ELF-1 (cell line): ENCODE measurements at regions not wholly inside any gene's neighbourhood (a gene's known extent, or its start where the extent isn't known, plus 50 kb on each side); places are given as distances from the start of the nearest gene placed in this dataset.
"Not testable (repeated sequence)": the region's sequence is repeated elsewhere in the genome, so short reads cannot be mapped to it uniquely, and the experiment has no call there.

Experiments used
- DNase-seq: peaks from one replicate; pipeline ENCODE4 v3.0.0-alpha.2; 2016; ENCODE audit warnings: low read depth, low spot score

DNA sequence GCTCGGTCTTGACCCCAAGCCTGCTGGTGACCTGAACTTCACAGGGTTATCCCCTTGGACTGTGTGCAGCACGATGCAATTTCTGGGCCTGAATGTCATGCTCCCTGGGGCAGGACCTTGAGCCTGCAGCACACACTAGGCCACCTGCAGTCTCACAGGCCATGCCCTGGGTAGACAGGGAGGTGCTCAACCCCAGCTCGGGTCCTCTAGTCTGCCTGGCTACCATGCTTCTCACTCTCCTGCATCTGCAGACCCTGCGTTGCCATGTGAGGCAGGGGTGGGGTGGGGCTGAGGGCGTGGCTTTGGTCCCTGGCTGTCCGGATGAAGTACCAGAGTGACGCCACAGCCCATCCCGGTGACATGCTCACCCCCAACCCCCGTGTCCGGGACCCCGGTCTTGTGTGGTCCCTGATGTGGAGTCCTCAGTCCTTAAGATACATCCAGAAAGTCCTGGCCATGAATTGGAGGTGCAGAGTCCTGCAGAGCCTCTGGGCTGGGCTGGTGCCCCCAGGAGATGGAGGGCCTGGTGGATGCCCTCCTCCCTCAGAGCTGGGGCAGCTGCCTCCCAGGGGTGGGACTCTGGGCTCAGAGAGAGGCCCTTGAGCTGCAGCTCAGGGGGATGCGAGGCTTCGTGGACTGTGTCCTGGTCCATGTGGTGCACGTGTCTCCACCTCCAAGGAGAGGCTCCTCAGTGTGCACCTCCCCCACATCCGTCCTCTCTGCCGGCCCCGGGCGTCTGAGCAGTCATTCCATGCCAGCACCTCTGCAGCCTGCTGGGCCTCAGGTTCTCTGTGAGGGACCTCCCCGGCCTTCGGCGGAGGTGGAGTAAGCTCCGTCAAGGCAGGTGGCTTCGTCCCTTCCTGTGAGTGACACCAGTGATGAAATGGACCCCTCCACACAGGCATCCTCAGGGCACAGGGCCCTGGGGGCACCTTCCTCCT lies 402.1 kb downstream of the TMEM121 start:
- not testable (repeated sequence) for DNase-seq

DNA sequence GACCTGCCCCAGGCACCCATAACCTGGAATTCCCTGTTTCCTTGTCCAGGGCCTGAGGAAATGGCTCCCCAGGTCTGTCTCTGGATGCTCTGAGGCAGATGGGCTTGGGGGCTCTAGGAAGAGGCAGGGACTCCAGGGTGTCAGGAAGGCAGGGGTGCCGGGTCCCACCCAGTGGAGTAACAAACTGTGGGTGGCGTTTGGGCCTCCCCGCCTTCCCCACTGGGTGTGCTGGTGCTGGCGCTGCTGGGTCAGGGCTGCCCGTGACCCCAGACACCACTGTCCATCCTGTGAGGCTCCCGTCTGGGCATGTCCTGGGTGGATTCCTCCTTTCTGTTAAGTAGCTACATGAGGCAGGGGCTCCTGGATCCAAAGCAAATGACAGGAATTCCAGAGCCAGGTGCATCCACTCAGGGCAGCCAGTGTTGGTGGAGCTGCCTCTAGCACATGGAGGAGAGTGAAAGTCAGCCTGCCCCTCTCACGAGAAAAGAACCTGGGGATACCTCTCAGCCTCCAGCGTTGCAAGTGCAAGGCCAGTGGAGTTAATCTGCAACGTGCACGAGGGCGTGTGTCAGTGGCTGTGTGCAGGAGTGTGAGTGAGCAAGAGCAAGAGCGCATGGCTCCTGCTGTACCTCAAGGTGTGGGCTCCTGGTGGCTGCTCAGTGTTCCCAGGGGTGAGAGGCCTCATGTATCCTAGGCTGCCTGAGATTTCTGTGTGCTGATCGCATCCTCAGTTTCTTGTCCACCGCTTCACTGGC lies 403.1 kb downstream of the TMEM121 start:
- DNase-seq = no peak

DNA sequence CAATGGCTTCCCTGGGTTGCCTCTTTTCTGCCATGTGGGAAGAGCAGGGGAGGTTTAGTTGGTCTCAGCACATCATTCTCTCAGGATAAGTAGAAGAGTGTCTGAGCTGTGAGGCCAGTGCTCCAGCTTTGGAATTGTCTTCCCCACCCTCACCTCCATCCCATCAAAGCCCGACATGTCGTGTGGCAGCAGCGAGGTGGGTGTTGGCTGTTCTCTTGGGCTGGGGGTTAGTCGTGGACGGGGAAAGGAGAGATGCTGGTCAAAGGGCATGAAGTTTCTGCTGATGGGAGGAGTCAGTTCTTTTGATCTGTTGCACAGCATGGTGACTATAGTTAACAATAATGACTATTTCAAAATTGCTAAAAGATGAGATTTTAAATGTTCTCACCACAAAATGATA lies 404.2 kb downstream of the TMEM121 start:
- DNase-seq = no peak

DNA sequence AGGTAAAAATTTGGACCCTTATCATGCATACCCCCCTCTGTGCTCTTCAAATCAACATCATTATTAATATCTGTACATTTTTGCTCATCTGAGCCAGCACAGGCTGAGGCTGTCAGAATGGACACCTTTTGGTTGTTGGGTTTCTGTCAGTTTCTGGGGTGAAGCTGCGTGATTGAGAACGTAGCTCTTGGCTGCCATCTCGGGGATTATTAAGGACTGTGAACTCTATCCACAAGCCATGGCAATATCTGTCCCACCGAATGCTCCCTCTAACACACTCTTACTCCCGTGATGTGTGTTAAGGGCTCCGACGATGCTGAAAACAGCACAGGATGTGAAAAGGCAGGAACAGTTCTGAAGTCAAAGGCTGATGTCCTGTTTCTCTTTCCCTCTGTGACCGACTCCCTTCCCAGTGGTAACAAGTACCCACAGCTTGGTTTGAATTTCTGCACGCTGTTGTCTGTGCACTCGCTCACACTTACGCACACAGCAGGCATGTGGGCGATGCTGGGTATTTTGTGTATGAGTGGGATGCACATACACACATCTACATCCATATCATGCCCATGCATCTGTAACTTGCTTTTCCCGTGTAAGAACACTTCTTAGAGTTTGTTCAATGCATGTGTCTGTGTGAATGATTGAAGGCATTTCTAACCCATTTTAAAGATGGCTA lies 405.6 kb downstream of the TMEM121 start:
- DNase-seq = no peak

DNA sequence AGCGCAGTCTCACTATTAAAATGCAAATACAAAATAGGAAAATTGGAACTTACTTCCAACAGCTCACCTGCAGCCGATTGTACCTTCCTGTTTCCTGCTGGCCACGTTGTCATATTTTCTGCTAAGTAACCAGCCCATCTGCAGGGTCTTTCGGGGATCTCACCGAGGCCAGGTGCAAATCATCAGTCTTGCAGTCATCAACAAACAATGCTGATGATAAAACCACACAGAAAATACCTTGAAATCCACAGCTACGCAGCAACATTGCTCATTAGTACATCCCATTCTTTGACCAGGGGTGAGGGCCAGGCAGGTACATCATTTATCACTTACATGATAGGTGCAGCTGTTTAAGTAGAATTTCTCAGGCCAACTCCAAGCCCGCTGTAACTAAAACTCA lies 406.9 kb downstream of the TMEM121 start:
- no peak for DNase-seq

DNA sequence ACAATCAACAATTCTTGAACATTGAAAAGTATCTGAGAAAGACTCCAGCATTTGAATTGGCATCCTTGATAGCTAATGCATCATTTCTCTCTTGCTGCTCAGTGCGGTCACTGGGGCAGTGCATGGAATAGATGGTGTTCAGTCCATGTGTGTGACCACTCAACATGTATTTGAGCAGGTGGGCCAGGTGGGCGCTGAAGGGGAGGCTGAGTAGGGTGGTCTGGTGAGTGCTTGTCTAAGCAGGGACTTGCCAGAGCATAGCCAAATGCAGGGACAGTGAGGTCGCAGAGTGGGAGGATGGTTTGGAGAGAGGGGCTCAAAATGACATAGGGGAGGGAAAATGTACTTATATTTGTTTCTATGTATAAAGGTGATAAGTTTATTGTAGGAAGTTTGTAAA lies 409.0 kb downstream of the TMEM121 start:
- DNase-seq = no peak

DNA sequence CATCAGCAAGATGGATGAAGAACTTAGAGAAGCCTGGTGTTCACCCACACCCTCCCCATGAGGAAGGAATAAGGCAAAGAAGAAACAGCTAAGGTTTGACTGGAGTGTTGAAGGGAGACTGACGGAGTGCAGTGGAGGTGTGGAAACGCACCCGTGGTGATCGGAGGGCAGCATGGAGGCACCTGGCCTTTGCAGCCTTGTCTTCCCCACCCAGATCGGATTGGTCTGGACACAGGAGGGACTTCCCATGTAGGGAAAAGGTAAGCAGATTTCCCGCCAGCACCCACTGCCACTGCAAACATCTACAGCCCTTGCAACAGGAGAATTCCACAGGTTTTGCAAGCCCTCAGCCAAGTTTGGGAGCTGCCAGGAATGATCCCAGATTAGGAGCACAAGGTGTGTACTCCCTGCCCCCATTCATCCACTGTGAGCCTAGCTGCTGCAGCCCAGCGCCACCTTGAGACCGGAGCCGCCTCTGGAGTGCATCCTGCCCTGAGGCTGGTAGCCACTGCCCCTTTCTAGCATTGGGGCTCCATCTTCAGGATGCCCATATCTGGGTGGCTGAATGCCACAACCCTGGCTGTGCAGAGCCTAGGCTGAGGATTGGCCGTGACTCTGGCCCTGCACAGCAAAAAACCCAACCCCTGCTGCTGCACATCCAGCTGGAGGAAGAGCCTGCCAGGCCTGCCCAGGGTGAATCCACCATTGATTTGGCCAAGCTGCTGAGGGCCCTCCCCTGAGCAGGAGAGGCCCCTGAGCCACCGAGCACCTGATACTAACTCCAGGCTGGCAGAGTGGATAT lies 411.1 kb downstream of the TMEM121 start:
- peak; percentile 59 for DNase-seq

DNA sequence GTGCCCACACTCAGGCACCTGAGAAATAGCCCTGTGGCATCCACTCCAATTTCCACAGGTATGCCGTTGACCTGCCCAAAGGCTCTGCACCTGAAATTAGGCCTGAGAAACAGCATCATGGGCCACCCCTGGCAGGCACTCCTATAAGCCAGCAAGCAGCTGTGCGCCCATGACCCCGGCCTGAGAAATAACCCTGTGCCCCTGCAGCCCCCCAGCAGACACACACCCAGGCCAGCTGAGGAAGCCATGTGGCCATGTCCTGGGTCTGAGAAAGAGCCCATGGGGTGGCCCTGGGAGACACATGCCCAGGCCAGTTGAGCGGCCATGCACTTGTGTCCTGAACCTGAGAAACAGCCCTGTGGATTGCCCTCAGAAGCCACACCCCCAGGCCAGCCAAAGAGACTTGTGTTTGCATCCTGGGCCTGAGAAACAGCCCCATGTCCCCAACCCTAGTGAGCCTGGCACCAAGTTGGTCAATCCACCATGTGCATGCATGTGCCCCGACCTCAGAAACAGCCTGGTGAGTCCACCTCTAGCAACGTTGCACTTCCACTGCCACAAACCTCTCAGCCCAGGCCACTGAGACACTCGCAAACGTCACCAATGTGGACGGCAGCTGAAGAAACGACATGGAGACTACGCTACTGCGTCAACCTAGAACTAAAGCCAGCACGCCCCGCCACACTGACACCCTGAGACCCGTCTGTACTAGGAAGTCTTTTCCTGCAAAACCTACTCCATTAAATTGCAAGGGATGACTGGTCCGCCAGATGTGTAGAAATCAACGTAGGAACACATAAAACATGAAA lies 411.9 kb downstream of the TMEM121 start:
- DNase-seq = no peak

DNA sequence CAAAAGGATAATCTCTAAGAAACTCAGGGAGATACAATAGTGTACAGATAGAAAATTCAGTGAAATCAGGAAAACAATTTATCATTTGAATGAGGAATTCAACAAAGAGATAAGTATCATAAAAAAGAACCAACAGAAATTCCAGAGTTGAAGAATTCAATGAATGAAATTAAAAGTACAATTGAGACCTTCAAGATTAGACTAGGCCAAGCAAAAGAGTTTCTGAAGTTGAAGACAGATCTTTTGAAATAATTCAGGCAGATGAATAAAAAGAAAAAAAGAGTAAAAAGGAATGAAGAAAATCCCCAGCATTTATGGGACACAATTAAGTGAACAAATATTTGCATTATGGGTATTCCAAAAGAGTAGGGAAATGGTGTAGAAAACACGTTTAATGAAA lies 412.6 kb downstream of the TMEM121 start:
- no peak for DNase-seq

DNA sequence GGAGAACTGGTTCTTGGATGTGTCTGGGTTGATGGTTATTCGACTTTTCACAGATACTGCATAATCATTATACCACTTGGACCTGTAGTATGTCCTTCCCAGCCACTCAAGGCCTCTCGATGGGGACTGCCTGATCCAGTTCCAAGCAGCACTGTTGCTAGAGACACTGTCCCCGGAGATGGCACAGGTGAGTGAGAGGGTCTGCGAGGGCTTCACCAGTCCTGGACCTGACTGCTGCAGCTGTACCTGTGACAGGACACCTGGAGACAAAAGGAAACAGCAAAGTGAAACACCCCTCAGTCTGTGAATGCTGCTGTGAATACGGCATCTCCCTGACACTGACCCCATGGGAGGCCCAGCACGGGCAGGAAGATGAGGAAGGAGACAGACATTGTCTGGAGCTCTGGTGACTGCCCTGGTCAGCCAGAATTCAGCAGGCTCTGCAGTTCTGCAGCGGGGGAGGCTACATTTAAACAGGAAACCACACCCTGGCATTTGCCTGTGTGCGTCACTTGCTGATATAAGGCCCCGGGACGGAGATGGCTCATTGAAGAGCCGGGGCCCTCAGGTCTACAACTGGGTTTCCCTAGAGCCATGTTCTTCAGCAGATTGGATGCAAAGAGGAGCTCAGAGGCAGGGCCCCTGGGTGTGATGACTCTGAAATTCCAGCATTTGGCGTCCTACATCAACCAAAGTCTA lies 413.6 kb downstream of the TMEM121 start:
- DNase-seq = no peak

DNA sequence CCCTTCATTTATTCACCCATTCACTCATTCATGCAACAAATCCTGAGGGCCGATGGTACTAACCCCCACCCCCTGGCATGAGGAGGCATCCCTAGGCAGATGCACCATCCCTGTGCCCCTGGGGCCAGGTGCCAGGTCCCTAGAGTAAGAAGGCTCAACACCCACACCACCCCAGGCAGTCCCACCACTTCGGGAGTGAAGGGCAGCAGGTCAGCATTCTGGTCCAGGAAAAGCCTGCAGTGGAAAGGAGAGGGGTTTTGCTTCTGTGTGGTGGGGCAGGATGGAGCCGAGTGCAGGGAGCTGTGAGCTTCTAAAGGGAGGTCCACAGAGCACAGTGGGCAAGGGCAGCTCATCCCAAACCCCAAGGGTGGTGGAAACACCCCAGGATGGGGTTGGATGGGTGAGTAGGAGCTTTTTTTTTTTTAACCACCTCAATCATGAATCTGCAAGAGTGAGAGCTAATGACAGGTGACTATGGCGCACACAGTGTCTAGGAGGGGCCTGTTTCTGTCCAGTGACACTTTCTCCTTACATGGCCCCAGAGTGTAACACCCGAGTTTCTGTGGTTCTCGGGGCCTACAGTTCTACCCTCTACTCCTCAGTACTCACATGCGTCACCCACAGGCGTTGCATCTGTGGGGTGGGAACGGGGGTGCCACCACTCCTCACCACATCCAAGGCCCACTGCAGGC lies 414.3 kb downstream of the TMEM121 start:
- DNase-seq = no peak

DNA sequence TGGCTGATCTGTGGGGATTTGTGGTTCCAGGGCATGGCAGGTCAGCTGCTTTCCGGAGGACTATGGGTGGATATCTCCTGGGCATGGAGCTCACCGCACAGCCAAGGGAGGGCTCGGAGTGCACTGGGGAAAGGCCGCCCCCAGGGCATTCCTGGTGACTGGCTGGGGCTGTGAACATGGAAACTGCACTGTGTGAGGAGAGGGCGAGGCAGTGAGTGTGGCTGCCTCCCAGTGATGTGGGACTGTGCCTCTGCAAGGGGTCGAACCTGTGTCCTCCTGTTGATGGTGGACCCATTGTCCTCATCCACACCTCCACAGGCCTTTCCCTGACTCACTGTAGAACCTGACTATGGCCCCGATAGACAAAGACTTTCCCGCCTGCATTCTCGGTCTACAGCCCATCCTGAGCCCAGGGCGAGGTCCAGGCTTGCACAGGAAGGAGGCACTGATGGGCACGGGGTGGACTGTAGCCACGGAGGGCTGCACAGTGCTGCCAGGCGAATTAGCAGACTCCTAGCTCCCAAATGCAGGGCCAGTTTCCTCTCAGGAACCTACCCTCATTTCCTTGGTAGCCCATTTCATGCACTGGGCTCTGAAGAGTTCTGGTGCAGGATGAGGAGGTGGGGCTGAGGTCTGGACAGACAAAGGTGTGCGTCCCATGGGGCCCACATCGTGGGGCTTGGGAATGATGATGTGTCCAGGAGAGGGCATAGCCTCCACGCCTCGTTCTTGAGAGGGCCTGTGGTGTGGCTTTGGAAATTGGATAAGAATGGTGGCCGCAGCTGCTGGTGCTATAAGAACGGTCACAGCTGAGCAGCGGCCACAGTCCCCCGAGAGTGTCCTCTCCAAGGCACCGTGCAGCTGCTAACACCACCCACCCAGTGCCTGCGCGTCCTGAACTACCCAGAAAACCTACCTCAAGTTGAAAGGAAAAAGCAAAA lies 415.1 kb downstream of the TMEM121 start:
- no peak for DNase-seq

DNA sequence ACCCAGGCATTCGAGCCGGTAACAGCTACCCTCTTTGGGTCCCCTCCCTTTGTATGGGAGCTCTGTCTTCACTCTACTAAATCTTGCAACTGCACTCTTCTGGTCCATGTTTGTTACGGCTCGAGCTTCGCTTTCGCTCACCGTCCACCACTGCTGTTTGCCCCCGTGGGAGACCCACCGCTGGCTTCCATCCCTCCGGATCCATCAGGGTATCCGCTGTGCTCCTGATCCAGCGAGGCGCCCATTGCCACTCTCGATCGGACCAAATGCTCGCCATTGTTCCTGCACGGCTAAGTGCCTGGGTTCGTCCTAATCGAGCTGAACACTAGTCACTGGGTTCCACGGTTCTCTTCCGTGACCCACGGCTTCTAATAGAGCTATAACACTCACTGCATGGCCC lies 416.3 kb downstream of the TMEM121 start:
- DNase-seq = not testable (repeated sequence)

DNA sequence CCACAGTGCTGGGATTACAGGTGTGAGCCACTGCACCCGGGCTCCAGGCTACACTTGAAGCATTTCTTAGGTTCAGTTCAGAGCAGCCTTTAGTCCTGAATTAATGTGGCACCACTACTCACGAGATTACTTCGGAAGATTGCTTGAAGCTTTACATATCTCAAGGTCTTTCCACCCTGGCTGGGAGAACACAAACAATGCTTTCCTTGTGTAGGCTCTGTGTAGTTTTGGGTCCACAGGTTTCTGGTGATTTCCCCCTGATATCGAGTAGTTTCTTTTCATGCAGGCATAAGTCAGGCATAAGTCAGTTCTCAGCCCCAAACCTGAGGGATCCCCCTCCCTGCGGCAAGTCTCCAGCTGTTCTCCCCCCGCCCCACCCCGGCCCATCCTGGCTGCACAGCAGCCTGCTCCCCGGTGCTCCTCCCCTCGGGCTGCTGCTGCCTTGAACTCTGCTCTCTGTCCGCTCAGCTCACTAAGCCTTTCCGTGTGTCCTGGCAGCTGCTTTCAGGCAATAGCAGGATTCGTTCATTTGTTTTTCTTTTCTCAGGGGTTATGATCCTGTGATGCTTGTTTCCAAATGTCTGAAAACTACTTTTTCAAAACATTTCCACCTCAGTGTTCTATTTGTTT lies 417.7 kb downstream of the TMEM121 start:
- DNase-seq = peak; percentile 17

DNA sequence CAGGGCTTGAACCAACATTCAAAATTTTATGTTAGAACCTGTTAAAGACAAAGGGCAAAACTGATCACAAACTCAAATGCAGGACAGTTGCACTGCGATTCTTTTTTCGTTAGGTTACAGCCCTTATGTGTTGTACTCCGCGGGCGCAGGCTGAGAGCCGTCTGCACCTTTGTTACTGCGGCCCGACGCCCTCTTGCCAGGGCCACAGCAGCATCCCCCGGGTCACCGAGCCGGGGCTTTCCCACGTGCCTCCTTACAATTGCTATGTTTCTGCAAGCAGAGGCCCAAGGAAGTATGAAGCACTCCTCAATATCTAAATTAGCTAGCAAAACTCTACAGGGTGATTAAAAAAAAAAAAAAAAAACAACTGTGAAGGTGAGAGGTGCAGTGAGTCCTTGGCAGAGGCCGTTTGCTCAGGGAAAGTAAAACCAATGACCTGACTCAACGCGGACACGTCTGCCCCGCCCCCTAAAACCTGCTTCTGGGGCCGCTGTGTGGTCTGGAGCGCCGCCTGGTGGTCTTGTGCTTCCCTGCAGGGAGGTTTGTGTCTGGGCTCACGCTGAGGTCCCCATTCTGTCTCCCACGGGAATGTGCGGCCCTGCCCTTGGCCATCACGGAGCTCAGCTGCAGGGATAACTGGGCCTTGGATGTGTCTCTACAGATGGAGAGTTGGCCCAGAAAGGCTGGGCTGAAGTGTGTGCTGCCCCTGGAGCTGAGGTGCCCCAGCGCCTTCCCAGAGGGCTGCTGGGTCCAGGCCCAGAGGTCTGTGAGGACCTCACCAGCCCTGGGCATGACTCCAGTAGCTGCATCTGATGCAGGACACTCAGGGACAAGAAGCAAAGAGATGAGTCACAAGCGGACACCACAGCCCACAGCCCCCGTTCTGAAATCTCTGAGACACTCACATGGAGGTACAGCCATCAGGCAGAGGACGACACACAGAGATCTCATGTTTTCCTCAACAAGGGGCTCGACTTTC lies 418.5 kb downstream of the TMEM121 start:
- DNase-seq = peak; percentile 93

DNA sequence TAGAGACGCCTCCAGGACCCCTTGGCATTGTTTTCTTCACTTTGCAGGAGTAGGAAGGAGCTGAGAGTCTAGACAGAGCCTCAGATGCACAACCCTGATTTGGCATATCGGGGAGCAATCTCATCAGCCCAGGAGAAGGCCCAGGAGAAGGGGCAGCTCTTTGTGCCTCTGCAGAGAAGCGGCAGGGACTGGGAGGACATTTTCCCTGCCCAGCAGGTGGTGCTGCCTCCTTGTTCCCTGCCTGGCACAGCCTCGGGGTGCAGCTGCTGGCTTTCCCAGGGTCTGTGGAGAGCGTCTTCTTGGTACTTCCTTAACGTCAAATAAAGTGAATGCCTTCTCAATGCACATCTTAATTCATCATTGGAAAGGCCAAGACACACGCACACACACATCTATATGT lies 419.5 kb downstream of the TMEM121 start:
- DNase-seq = no peak

DNA sequence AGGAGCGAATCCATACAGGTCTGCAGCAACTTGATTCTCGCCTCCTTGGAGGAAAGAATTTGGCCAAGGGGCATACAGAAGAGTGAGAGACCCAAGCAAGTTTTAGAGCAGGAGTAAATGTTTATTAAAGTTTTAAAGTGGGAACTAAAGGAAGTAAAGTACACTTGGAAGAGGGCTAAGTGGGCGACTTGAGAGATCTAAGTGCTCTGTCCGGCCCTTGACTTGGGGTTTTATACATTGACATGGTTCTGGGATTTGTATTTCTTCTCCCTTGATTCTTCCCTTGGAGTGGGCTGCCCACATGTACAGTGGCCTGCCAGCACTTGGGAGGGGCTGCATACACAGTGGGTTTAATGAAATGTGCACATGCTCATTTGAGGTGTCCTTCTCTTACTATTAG lies 421.2 kb downstream of the TMEM121 start:
- no peak for DNase-seq
